ENCODE measurements at regions not wholly inside any gene's neighbourhood (a gene's known extent, or its start where the extent isn't known, plus 50 kb on each side); places are given as distances from the start of the nearest gene placed in this dataset.
"Not testable (repeated sequence)": the region's sequence is repeated elsewhere in the genome, so short reads cannot be mapped to it uniquely, and the experiment has no call there.

- TF ChIP-seq POLR2A, CTCF (IDR thresholded peaks at IDR 0.05): not testable (repeated sequence)
These were observed 507.2 kb upstream of the ZNF608 start for GRCh38 chr5:125253634-125254033.

Data from lower leg skin (tissue), 3 donors.